Gastroesophageal sphincter (tissue), 4 donors: ENCODE measurements at regions not wholly inside any gene's neighbourhood (a gene's known extent, or its start where the extent isn't known, plus 50 kb on each side); places are given as distances from the start of the nearest gene placed in this dataset.
A peak's percentile ranks its signal among the peaks of the same experiment; 100 is the strongest.

ENCODE experiments used
- ATAC-seq: fragments of 150-250 bp; one replicate; pipeline ENCODE4 v1.9.1; 2016; ENCODE audit warnings: mild to moderate bottlenecking, moderate library complexity
- H3K27ac ChIP-seq, 4 donors: fragments of 200-600 bp; sonication (generic) in 3 of 4; 1 replicate in 3 of 4; 2 replicates in 1 of 4; pipeline ENCODE4 v1.5.1; 2016 to 2019
- H3K27me3 ChIP-seq: fragments of 200-600 bp; sonication (generic); one replicate; pipeline ENCODE4 v1.5.1; 2019
- H3K36me3 ChIP-seq, 2 donors: fragments of 200-600 bp; sonication (generic); one replicate each; pipeline ENCODE4 v1.5.1; 2019; ENCODE audit warnings: control low read depth in 1 of 2
- H3K4me1 ChIP-seq, 3 donors: fragments of 200-600 bp; sonication (generic); 1 replicate in 2 of 3; 2 replicates in 1 of 3; pipeline ENCODE4 v1.5.1; 2016 to 2019; ENCODE audit warnings: control low read depth in 2 of 3
- H3K4me3 ChIP-seq, 2 donors: fragments of 200-600 bp; sonication (generic); one replicate each; pipeline ENCODE4 v1.5.1; 2019; ENCODE audit warnings: mild to moderate bottlenecking in 1 of 2, moderate library complexity in 1 of 2
- H3K9me3 ChIP-seq, 3 donors: fragments of 200-600 bp; sonication (generic); one replicate each; pipeline ENCODE4 v1.5.1; 2017 to 2019; ENCODE audit warnings: control low read depth in 2 of 3
- EP300 ChIP-seq: sonication (generic); formaldehyde crosslinking; IDR thresholded peaks from one replicate; pipeline ENCODE4 v1.6.1; 2017; ENCODE audit warnings: antibody characterized with exemption, mild to moderate bottlenecking
- POLR2A ChIP-seq, 2 donors: fragments of 450-650 bp; IDR thresholded peaks; one replicate each; pipeline ENCODE4 v1.6.1; 2017; ENCODE audit warnings: antibody characterized with exemption in 2 of 2, mild to moderate bottlenecking in 2 of 2, moderate library complexity in 1 of 2
- POLR2AphosphoS5 ChIP-seq: sonication (generic); formaldehyde crosslinking; IDR thresholded peaks from one replicate; pipeline ENCODE4 v1.6.1; 2017; ENCODE audit warnings: antibody characterized with exemption
- WGBS, 2 donors: methylation state at CpG; one replicate each; pipeline ENCODE4 v1.1.5; 2018; ENCODE audit warnings: low coverage in 1 of 2; 5-methylcytosine and 5-hydroxymethylcytosine counted together
- TF ChIP-seq, protein P1 (sequence below), 4 experiments: fragments of 200-600 bp in 2 of 4; fragments of 450-650 bp in 2 of 4; sonication (generic) in 1 of 4; IDR thresholded peaks; one replicate each; pipeline ENCODE4 v1.5.1; 2017 to 2019; ENCODE audit warnings: antibody characterized with exemption in 4 of 4, mild to moderate bottlenecking in 2 of 4, moderate library complexity in 2 of 4

DNA sequence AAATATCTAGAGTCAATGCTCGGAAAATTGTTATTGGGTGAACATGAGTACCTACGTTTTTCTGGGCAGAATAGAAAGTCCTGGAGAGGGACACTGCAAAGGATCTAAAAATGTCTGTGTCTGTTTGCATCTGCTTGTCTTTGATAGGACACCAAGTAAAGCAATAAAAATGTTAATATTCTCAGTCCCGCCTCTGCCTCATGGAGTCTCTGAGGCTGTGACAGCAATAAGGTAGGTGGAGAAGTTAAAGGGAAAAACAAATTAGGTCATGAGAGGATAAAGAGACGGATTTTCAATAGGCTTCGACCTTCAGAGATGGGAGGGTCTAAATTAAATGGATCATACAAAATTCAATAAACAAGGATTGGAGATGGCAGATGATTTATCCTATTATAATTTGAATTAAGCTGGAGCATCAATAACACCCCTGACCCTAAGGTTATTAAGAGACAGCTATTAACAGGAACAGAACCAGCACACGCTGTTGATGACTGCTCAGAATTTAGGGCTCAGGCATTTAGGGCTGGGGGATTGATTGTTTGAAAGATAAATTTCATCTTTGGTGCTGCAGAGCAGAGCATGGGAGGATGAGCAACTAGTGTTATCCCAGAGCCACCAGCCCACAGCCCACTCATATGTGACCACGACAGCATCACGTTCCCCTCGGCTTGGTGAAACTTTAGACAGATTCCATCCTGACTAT, 620.3 kb upstream of the CDH4 start:
- TF ChIP-seq, protein P1, sequence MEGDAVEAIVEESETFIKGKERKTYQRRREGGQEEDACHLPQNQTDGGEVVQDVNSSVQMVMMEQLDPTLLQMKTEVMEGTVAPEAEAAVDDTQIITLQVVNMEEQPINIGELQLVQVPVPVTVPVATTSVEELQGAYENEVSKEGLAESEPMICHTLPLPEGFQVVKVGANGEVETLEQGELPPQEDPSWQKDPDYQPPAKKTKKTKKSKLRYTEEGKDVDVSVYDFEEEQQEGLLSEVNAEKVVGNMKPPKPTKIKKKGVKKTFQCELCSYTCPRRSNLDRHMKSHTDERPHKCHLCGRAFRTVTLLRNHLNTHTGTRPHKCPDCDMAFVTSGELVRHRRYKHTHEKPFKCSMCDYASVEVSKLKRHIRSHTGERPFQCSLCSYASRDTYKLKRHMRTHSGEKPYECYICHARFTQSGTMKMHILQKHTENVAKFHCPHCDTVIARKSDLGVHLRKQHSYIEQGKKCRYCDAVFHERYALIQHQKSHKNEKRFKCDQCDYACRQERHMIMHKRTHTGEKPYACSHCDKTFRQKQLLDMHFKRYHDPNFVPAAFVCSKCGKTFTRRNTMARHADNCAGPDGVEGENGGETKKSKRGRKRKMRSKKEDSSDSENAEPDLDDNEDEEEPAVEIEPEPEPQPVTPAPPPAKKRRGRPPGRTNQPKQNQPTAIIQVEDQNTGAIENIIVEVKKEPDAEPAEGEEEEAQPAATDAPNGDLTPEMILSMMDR (IDR thresholded peaks at IDR 0.05), result no peak
- TF ChIP-seq POLR2AphosphoS5 (no peak), EP300 (no peak), POLR2A (IDR thresholded peaks at IDR 0.05) (no peak)
- Histone ChIP-seq H3K9me3 (no peaks in the 10 kb centered on the region), H3K27me3 (peaks cover 4% of the 10 kb centered on the region), H3K27ac (no peak overlapping the region), H3K36me3 (no peaks in the 10 kb centered on the region), H3K4me1 (no peaks in the 10 kb centered on the region), H3K4me3 (no peak overlapping the region)
- 72 to 73% methylated on average over 5 to 7 of the region's 9 CpGs for WGBS, 2 donors
- ATAC-seq, result no peak

DNA sequence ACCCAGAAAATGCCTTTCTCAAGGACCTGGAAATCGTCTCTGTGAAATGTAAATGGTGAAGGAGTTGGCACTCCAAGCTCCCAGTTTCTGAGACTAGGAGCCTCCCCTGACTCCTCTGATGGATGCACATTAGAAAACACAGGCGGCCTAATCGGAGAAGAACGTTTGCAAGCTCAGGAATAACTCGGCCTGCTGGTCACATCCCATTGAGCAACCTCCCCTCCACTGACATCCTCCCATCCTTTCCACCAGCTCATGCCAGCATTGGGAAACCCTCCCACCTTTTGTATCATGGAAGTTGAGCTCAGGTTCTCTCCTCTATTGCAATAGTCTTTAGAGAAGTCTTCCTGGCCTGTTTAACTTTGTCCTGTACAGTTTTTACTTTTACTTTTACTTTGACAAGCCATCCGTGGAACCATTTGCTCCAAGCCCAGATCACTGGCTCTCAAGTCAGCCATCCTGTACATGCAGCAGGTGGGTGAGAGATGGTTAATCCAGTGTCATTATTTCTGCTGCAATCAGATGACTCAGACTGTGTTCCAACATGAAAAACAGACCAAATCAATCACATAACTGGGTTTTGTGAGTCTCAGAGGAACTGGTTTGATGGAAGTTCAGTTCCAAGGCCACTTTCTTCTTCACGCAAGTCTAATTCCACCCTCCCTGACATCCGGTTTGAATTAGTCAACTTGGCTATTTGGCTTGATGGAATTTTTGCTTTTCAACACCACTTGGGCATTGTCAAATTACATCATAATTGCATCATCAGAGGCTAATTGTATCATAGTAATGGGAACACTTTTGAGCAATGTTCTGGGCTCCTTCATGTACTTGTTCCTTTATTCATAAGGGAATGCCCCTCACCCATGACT, 619.4 kb upstream of the CDH4 start:
- no peak for TF ChIP-seq EP300
- TF ChIP-seq POLR2AphosphoS5, result peak; percentile 40
- TF ChIP-seq, protein P1 (IDR thresholded peaks at IDR 0.05), result no peak
- no peak for TF ChIP-seq POLR2A (IDR thresholded peaks at IDR 0.05)
- Histone ChIP-seq H3K4me3 (no peak overlapping the region), H3K9me3 (no peaks in the 10 kb centered on the region), H3K27ac (no peak overlapping the region), H3K4me1 (no peaks in the 10 kb centered on the region), H3K36me3 (no peaks in the 10 kb centered on the region), H3K27me3 (peaks cover 4% of the 10 kb centered on the region)
- ATAC-seq, result peak; percentile 76
- 62 to 66% methylated on average over 7 to 8 of the region's 8 CpGs for WGBS, 2 donors

DNA sequence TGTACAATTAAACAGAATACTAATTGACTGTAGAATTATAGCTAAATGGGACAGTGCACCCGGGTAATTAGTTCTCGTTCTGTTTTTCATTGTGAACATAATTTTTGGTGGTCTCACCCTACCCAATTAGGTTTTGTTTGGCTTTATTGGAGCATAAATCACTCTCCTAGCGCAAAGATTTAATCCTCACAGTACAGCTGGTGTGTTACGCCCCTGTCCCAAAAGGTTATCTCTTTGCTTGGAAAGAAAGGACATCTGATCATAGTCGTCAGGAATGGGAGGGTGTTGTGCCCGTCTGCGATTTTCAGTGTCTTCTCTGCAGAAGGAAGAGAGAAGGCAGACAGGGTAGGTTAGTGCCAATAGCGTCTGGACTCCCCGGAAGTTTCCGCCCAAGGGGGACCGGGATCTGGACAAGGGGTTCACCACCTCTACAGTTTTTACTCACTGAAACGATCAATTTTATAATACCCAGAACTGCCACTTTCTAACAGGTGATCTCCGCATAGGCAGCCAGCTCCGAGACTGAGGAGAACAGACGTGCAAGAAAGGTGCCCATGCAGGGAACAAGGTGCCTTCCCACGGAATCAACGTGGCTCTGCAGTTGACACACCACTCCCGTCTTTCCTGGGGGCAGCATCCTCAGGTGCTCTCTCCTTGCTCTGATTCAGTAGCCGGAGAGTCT, 617.4 kb upstream of the CDH4 start:
- no peak overlapping the region for H3K4me3 ChIP-seq
- H3K27ac ChIP-seq, result no peak overlapping the region
- peaks cover 4% of the 10 kb centered on the region for H3K27me3 ChIP-seq
- 78 to 80% methylated on average over 8 to 10 of the region's 19 CpGs for WGBS, 2 donors
- no peaks in the 10 kb centered on the region for H3K9me3 ChIP-seq
- no peak for ATAC-seq
- no peaks in the 10 kb centered on the region for H3K36me3 ChIP-seq
- no peak for TF ChIP-seq EP300
- TF ChIP-seq, protein P1 (IDR thresholded peaks at IDR 0.05), result no peak
- TF ChIP-seq POLR2A (IDR thresholded peaks at IDR 0.05), result no peak
- TF ChIP-seq POLR2AphosphoS5, result no peak
- H3K4me1 ChIP-seq, result no peaks in the 10 kb centered on the region

DNA sequence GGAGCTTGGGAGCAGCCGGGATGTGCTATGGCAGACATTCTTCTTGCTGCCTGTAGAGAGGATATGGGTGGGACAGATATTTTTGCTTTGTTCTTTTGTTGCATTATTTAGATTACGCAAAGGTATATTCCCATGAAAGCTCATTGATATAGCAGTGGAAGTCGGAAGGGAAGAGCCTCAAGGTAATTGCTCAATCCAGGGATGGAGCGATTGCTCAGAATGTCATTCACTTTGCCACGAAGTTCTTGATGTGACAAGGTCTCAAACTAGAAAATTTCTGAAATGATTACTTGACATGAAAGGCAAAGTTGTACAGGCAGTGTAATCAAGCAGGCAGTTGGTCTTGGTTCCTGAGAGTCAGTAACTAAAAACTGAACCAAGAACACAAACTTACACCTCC, 615.6 kb upstream of the CDH4 start:
- TF ChIP-seq EP300 (no peak), POLR2A (IDR thresholded peaks at IDR 0.05) (no peak), POLR2AphosphoS5 (no peak)
- TF ChIP-seq, protein P1 (IDR thresholded peaks at IDR 0.05), result no peak
- no peaks in the 10 kb centered on the region for H3K36me3 ChIP-seq
- ATAC-seq, result no peak
- WGBS, 2 donors, result 88 to 92% methylated on average over 5 of the region's 5 CpGs
- H3K4me3 ChIP-seq, result no peak overlapping the region
- H3K4me1 ChIP-seq, result no peaks in the 10 kb centered on the region
- H3K9me3 ChIP-seq, result no peaks in the 10 kb centered on the region
- H3K27ac ChIP-seq, result no peak overlapping the region
- peaks cover 4% of the 10 kb centered on the region for H3K27me3 ChIP-seq
